B cell (primary cell): ENCODE measurements at regions not wholly inside any gene's neighbourhood (a gene's known extent, or its start where the extent isn't known, plus 50 kb on each side); places are given as distances from the start of the nearest gene placed in this dataset.

Experiments
- ATAC-seq: fragments of 200-7000 bp; cut with Tn5 transposase; one replicate; pipeline ENCODE4 v1.10.0; 2021; ENCODE audit warnings: low read depth, mild to moderate bottlenecking, moderate number of reproducible peaks, moderate library complexity
- CTCF ChIA-PET: fragments of 350-600 bp; sonication (Branson Sonifier 250); formaldehyde crosslinking; loops from one replicate; lab custom pipeline; 2021; ENCODE audit warnings: antibody characterized with exemption, inconsistent platforms; lab: Charles Lee
- POLR2A ChIA-PET: fragments of 350-600 bp; sonication (Branson Sonifier 250); formaldehyde crosslinking; loops from one replicate; lab custom pipeline; 2021; ENCODE audit warnings: antibody characterized with exemption; lab: Charles Lee
- DNase-seq: peaks from one replicate; pipeline ENCODE4 v3.0.0; 2013
- H2AFZ ChIP-seq: 2 replicates; pipeline ENCODE4 v1.6.1; 2012; ENCODE audit warnings: mild to moderate bottlenecking, low read depth, low read length; ENCODE audit not compliant: insufficient read depth, poor library complexity, severe bottlenecking
- H3K27ac ChIP-seq, 2 donors: 1 replicate in 1 of 2; 2 replicates in 1 of 2; pipeline ENCODE4 v1.5.1; 2012 to 2013; ENCODE audit warnings: low read length in 2 of 2, mild to moderate bottlenecking in 2 of 2, moderate library complexity in 1 of 2
- H3K27me3 ChIP-seq, 4 experiments: fragments of 200-600 bp in 1 of 4; sonication (generic) in 1 of 4; replicated peaks in 1 of 4; 1 replicate in 2 of 4; 2 replicates in 2 of 4; pipeline versions ENCODE4 v1.6.1 to v1.7.0; 2013 to 2016; ENCODE audit warnings: low read length in 3 of 4, mild to moderate bottlenecking in 2 of 4, mixed read lengths in 1 of 4, moderate library complexity in 1 of 4; ENCODE audit not compliant: insufficient read depth in 4 of 4, control insufficient read depth in 3 of 4; ENCODE audit errors: control extremely low read depth in 1 of 4
- H3K36me3 ChIP-seq, 2 experiments: replicated peaks in 1 of 2; 1 replicate in 1 of 2; 2 replicates in 1 of 2; pipeline versions ENCODE4 v1.6.1 to v1.7.1; 2013; ENCODE audit warnings: low read length in 1 of 2; ENCODE audit not compliant: insufficient read depth in 2 of 2, control insufficient read depth in 1 of 2; ENCODE audit errors: control extremely low read depth in 1 of 2, extremely low read depth in 1 of 2
- H3K4me1 ChIP-seq, 2 donors: fragments of 200-600 bp in 1 of 2; sonication (generic) in 1 of 2; 1 replicate in 1 of 2; 2 replicates in 1 of 2; pipeline versions ENCODE4 v1.5.1 to v1.6.1; 2013 to 2017; ENCODE audit warnings: low read length in 2 of 2; ENCODE audit not compliant: control insufficient read depth in 2 of 2, insufficient read depth in 2 of 2
- H3K4me2 ChIP-seq: replicated peaks from 2 replicates; pipeline ENCODE3; 2012; ENCODE audit warnings: mild to moderate bottlenecking, low read depth, low read length; ENCODE audit not compliant: poor library complexity, severe bottlenecking
- H3K4me3 ChIP-seq, 5 experiments: fragments of 200-600 bp in 1 of 5; sonication (generic) in 1 of 5; 1 replicate in 3 of 5; 2 replicates in 2 of 5; pipeline versions ENCODE4 v1.5.1 to v1.7.0; 2011 to 2016; ENCODE audit warnings: low read length in 4 of 5, mild to moderate bottlenecking in 4 of 5, low read depth in 2 of 5, control low read depth in 1 of 5, moderate library complexity in 1 of 5; ENCODE audit not compliant: insufficient read depth in 1 of 5; ENCODE audit errors: control extremely low read depth in 1 of 5, extremely low read depth in 1 of 5
- H3K79me2 ChIP-seq: fragments of 200-600 bp; sonication (generic); one replicate; pipeline ENCODE4 v1.6.0; 2016; ENCODE audit warnings: low read length; ENCODE audit not compliant: control insufficient read depth, insufficient read depth
- H3K9ac ChIP-seq: fragments of 200-600 bp; sonication (generic); 2 replicates; pipeline ENCODE4 v1.6.1; 2017; ENCODE audit warnings: mild to moderate bottlenecking, low read length, moderate library complexity
- H3K9me3 ChIP-seq, 3 donors: one replicate each; pipeline versions ENCODE4 v1.6.1 to v1.7.1; 2013; ENCODE audit warnings: low read length in 2 of 3; ENCODE audit not compliant: control insufficient read depth in 2 of 3, insufficient read depth in 1 of 3; ENCODE audit errors: control extremely low read depth in 1 of 3
- H4K20me1 ChIP-seq: 2 replicates; pipeline ENCODE4 v1.6.0; 2012; ENCODE audit warnings: mild to moderate bottlenecking, low read length; ENCODE audit not compliant: insufficient read depth, control insufficient read depth, poor library complexity, severe bottlenecking
- H3K27ac Mint-ChIP-seq: one replicate; pipeline ENCODE4 v1.8.0; 2021; ENCODE audit warnings: mixed read lengths
- H3K27me3 Mint-ChIP-seq: one replicate; pipeline ENCODE4 v1.8.0; 2021; ENCODE audit warnings: mixed read lengths
- H3K4me1 Mint-ChIP-seq: one replicate; pipeline ENCODE4 v1.8.0; 2021; ENCODE audit warnings: mixed read lengths
- H3K4me3 Mint-ChIP-seq: one replicate; pipeline ENCODE4 v1.8.0; 2021; ENCODE audit warnings: mixed read lengths
- H3K9me3 Mint-ChIP-seq: one replicate; pipeline ENCODE4 v1.8.0; 2022; ENCODE audit warnings: mixed read lengths; ENCODE audit not compliant: insufficient read depth
- CTCF ChIP-seq: fragments of 200-600 bp; IDR thresholded peaks from one replicate; pipeline ENCODE4 v1.8.0; 2022; ENCODE audit warnings: antibody characterized with exemption, mild to moderate bottlenecking
- EZH2 ChIP-seq: IDR thresholded peaks from 2 replicates; pipeline ENCODE4 v1.6.1; 2012; ENCODE audit warnings: borderline replicate concordance, low read depth, mild to moderate bottlenecking, moderate library complexity, low read length; ENCODE audit not compliant: insufficient read depth, poor library complexity, severe bottlenecking
- WGBS: methylation state at CpG from one replicate; pipeline ENCODE4 v1.1.5; 2013; ENCODE audit warnings: missing lambda C conversion rate; ENCODE audit not compliant: insufficient coverage; 5-methylcytosine and 5-hydroxymethylcytosine counted together
- intact Hi-C: fragments of 100-400 bp; cut with micrococcal nuclease; formaldehyde crosslinking; loops from one replicate; pipeline ENCODE4 v1.10.0; 2022

GRCh38 chr4:77327151-77327550, 170.1 kb downstream of the CCNG2 start:
- Histone ChIP-seq H3K9me3 (peaks cover 2 to 9% (median 2%) of the 10 kb centered on the region in 3 donors), H3K27ac (no peak overlapping the region)

GRCh38 chr4:77332696-77333270, 175.8 kb downstream of the CCNG2 start:
- POLR2A ChIA-PET = no interaction called here
- no peaks in the 10 kb centered on the region for H3K4me1 ChIP-seq
- H3K27ac ChIP-seq = no peak overlapping the region
- no peak overlapping the region for H3K4me2 ChIP-seq
- Mint-ChIP-seq H3K27me3 (peaks cover under 1% of the 10 kb centered on the region), H3K4me3 (no peak overlapping the region), H3K4me1 (no peaks in the 10 kb centered on the region), H3K9me3 (peaks cover 15% of the 10 kb centered on the region), H3K27ac (no peak overlapping the region)
- WGBS = 74% methylated on average over 2 of the region's 2 CpGs
- no peak for TF ChIP-seq EZH2
- TF ChIP-seq CTCF = no peak
- no peaks in the 10 kb centered on the region for H3K36me3 ChIP-seq
- no peak overlapping the region for H3K9ac ChIP-seq
- no peak for ATAC-seq
- CTCF ChIA-PET = no interaction called here
- intact Hi-C loops = no loop called here
- no peak overlapping the region for H2AFZ ChIP-seq
- H4K20me1 ChIP-seq = no peaks in the 10 kb centered on the region
- peaks cover 3 to 21% (median 21%) of the 10 kb centered on the region in 3 donors for H3K9me3 ChIP-seq
- DNase-seq = no peak
- no peak overlapping the region for H3K4me3 ChIP-seq
- H3K27me3 ChIP-seq = peaks cover 0 to 5% (median 0%) of the 10 kb centered on the region in 4 experiments
- no peaks in the 10 kb centered on the region for H3K79me2 ChIP-seq

More at GRCh38 chr4:77327151-77327550, 170.1 kb downstream of the CCNG2 start:
- Mint-ChIP-seq H3K27ac (no peak overlapping the region), H3K4me1 (no peaks in the 10 kb centered on the region), H3K9me3 (peaks cover 2% of the 10 kb centered on the region), H3K27me3 (peaks cover 8% of the 10 kb centered on the region), H3K4me3 (no peak overlapping the region)
- TF ChIP-seq CTCF = no peak
- TF ChIP-seq EZH2 = no peak
- no peaks in the 10 kb centered on the region for H3K36me3 ChIP-seq
- no peak overlapping the region for H3K9ac ChIP-seq
- H3K4me3 ChIP-seq = no peak overlapping the region
- DNase-seq = no peak
- ChIA-PET POLR2A (interaction anchor here (0.5 kb wide), 1 partner anchor 487 kb away, joined by 4 read pairs; no protein-coding TSS in a partner anchor), CTCF (no interaction called here)
- no peak for ATAC-seq
- peaks cover 0 to 5% (median 0%) of the 10 kb centered on the region in 4 experiments for H3K27me3 ChIP-seq
- no peaks in the 10 kb centered on the region for H3K79me2 ChIP-seq
- no peaks in the 10 kb centered on the region for H4K20me1 ChIP-seq
- no peaks in the 10 kb centered on the region for H3K4me1 ChIP-seq
- WGBS = 75% methylated on average over 2 of the region's 6 CpGs
- intact Hi-C loops = no loop called here
- no peak overlapping the region for H2AFZ ChIP-seq
- no peak overlapping the region for H3K4me2 ChIP-seq
